Inferior parietal cortex (tissue), 1 donor: ENCODE measurements at regions not wholly inside any gene's neighbourhood (a gene's known extent, or its start where the extent isn't known, plus 50 kb on each side); places are given as distances from the start of the nearest gene placed in this dataset.
"Not testable (repeated sequence)": the region's sequence is repeated elsewhere in the genome, so short reads cannot be mapped to it uniquely, and the experiment has no call there.

Experiments used
- DNase-seq: peaks from one replicate; pipeline ENCODE4 v3.0.0-alpha.2; 2016; ENCODE audit errors: extremely low spot score

DNA sequence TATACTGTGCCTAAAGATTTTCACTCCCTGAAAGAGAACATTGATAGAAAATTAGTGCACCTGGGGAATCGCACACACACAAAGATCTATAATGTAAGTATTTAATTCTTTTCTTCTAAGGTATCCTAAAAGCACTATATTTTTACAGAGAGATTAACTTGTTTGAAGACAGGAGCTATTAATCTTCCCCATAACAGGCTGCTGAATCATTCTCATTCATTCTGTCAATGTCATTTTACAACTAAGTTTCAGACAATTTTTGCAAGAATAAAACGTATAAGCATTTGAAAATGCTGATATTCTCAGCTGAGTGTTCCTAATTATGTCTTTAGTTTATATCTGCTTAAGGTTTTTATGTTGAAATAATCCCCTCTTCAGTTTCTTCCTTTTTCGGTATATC is 776.7 kb downstream of the NXPH1 start:
- DNase-seq: no peak

DNA sequence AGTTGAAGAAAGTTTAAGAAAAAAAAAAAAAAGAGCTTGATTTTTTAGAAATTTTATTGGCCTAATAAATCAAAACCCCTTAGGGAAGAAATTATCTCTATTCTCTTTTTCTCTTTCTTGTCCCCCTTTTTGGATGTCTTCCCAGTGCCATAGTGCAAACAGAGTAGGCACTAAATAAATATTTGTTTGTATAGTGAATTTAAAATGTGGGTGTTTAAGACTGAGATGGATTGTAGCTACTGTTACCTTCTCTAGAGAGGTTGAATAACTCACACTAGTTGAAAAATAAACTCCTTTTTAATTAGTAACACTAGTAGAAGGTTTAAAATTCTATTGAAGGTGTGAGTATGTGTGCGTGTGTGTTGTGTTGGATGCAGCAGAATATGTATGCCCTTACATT is 783.8 kb downstream of the NXPH1 start:
- DNase-seq: no peak

DNA sequence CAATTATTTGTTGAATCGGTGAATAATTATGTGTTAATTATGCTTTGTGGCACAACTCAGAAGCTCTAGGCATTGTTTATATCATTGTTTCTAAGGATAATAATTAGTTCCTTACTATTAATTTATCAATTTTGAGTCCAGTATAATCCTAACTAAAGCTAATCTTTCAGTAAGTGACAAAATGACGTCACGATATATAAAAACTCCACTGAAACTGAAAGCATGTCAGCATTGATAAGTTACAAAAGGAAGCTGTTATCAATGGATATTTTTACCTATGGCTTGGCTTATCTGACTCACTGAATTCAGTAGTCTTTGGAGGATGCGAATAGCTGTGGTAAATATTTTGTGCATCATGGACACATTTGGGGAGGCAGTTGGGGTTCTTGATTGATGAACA is 793.1 kb downstream of the NXPH1 start:
- DNase-seq: no peak

DNA sequence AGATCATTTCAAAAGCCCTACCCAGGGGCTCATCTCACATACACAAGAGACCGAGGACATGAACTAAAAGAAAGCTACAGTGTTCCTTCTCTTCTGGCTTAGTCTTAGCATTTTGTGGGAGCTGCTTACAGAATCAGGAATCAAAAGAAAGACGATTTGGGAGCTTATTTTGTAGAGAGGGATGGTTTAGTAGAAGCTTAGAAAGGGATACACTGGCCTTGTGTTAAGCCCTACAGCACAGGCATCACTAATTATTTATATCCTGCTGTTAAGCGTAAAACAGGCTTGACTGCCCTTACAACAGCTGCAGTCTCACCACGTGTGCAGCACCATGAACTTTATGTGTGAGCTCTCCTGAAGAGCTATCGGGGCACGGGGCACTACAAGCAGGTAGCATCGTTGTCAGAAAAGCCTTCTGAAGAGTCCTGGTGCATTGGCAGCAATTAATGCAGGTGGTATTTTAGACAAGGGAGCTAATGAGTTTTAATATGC is 798.3 kb downstream of the NXPH1 start:
- DNase-seq: peak; percentile 11

DNA sequence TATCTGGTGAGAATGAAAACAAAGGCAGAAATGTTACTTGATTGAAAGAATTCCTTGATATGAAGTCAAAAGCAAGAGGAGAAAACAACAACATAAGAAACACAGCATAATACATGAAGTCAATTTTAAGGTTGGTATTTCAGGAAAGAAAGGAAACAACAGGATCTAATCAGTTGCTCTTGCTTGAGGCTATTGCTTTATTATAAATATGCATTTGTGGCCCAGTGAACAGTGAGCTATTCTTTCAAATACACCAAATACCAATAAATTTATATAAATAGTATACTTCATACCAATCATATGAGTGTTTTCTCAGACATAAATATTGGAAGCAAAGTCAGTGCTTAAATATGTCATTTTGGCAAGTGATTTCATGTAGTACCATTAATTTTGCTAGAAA is 806.6 kb downstream of the NXPH1 start:
- DNase-seq: no peak

DNA sequence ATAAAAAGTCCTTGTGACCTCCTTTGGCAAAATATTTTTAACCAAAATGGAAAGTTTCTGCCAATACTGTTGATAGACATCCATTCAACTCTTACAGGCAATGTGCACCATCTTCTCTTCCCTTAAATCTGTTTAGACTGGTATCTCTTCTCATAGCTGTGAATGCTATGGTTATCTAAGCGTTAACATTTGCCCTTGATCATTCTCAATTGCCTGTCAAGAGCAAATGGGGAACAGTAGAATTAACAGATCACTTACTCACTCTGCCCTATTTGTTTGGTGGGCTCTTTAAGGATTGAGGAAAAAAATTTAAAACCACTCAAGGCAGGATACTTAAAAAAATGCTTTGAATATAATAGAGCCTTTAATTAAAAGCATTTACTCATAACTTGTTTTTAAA is 808.4 kb downstream of the NXPH1 start:
- no peak for DNase-seq

DNA sequence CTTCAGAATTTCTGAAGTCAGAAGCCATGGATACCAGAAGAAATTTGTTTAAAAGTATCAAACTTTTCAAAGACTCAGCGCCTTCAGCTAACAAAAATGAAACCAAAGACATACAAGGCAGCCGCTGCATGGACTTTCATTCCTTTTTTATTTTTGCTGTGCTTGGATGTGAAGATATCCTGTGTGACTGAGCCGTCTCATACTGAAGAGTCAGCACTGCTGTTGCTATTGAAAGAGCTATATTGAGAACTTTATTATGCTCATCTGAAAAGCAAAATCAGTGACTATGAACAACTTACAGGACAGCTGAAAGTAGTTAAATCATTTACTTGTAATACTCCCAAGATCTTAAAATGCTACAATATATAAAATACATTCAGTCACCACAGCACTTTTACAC is 809.2 kb downstream of the NXPH1 start:
- DNase-seq: no peak

DNA sequence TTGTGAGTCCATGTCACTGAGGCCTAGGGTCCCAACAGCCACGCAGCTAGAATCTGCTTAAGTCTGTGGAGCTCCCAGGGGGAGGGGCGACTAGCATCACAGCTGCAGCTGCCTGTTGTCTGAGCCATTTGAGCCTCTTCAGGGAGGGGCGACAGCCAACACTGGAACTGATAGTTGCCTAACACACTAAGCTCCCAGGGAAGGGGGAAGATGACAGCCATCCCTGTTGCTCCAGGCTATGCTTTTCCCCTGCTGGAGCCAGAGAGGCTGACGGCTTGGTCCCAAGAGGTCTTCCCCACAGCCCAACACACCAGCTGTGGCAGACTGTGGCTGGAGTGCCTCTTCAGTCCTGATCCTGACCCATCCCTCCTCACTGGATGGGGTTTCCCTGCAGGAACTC is 817.5 kb downstream of the NXPH1 start:
- no peak for DNase-seq

DNA sequence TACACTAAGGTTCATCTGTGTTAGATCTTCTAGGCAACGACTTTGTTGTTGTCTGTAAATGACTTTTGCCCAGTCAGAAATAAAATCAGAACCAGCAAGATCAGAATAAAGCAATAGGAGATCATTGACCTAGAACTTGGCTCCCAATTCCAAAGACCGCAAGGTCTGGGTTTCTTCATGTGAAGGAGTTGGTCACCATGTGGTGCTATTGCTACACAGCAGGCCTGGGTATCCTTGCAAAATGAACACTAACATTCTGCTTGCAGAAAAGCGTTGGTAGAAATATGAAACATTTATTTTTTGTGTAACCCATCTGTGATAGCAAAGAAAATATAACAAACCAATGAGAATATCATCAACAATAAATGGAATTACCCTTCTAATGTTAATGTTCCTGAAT is 831.0 kb downstream of the NXPH1 start:
- no peak for DNase-seq

DNA sequence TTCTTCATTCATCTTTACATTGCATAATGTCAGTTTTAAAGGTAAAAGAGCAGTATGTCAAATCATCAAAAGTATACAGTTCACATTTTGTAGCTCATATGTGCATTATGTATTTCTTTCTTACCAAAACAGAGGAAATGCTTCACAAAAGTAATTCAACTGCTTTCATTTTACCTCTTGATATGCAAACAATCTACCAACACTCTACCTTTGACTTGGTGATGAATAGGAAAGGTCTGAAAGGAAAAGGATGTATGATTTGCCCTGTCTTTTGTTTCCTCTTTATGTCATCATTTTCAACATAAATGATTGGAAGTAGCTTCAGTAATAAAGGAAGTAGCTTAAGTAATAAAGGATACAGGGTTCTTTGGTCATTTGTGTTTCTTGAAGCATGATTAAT is 846.7 kb downstream of the NXPH1 start:
- DNase-seq: no peak

DNA sequence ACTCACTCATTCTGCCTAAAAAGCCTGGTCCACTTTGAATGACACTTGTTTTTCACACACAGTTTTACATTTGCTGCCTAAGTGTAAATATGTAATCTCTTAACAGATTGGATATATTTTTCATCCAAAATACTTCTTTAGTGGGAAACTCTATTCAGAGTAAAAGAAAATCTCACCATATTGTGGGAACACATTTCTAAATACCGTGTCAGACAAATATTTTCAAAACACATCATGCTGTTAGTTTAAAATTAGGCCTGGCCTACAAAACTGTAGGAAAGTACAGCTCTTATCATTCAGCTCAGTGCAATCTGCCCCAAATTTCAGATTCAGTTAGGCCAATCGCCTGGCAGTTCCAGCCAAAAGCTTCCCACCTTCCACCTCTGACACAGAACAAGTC is 849.8 kb downstream of the NXPH1 start:
- peak; percentile 4 for DNase-seq

DNA sequence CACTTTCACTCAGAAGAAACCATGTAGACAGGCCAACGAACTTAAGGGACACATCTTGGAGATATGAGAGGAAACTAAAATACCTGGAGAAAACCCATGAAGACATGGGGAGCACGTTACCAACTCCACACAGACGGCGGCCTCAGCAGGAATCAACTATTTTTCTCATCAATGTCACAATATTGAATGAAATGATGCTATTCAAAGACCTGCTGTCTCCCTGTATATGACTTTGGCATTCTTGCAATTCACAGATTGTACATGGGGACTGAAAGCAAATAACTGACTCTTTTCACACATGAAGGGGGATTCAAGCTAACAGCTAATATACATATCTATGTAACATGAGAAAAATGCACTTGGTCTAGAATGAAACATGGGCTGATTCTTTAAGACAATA is 869.0 kb downstream of the NXPH1 start:
- DNase-seq: no peak

DNA sequence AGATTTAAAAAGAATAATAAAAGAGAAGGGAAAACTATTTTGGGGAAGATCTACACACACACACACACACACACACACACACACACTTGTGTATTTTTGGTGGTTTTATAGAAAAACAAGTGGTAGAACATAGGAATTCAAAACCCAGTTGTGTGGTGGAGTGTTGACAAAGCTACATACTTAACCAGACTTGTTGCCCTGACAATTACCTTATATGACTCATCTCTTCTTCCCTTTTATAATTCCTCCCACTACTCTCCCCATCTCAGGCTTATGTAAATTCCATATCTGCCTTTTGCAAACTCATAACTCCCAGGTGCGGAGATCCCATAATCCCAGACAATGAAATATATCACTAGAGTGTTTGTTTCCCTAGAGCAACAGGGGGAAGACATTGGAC is 873.7 kb downstream of the NXPH1 start:
- no peak for DNase-seq

DNA sequence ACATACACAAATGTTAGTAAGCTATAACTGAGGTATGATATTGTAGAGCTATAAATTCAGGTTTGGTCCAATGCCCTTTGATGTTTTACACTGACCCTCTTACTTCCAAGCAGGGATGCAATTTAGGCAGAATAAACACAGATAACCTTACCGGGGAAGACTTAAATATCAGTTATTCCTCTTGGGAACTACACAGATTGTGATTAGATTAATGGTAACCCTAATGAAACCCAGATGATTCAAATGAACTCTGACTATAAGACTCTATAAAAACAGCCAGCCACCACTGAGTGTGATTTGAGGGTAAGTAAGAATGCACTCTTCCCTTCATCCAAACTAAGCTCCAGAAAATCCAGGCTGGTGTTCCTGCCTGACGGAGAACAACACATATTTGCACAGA is 891.1 kb downstream of the NXPH1 start:
- no peak for DNase-seq

DNA sequence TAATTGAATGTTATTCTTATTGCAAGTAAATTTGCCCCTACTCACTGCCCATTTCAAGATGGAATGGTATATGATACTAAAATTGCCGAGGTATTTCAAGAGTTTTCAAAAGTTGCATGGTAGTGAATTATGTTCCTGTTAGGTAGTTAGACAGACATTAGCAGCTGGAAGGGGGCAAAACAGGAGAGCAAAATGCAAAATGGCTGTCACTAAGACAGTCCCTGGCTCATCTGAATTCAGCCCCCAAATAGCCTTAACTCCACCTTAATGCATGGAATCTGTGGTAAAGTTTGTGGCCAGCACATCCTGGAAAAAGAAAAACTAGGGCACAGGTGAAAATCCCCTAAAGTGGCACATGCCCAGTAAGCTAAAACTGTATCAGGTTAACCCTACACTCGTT is 894.9 kb downstream of the NXPH1 start:
- no peak for DNase-seq

DNA sequence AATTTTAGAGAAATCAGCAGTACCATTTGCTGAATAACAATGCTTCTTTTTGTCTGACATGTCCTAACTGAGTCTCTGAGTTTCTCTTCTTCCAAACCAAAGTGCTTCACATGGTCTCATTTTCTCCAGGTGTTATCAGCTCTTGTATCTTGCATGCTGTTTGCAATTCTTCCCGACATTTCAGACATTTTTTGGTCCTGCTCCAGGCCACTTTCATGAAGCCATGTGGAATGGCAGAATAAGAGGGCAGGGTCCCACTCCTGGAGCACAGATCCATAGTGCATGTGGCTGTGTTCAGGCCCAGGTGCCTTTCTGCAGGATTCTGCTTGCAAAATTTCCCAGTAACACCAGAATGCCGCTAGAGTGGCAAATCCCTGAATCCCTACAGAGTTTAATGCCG is 916.2 kb downstream of the NXPH1 start:
- no peak for DNase-seq

DNA sequence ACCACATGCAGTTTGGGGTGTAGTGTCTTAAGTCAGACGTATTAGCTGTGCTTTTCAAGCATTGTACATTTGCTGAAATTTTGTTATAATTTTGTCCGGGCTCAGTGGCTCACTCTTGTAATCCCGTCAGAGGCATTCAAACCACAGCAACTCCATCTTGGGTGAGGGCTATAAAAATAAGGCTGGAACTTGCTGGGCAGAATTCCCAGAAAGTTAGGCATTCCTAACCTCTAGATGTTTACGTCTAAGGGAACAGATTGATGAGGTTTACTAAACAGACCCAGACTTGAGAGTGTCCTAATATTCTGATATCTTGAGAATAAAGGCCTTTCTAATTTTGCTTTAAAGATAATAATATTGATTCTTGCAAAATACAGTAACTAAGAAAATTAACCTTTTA is 957.8 kb downstream of the NXPH1 start:
- no peak for DNase-seq

DNA sequence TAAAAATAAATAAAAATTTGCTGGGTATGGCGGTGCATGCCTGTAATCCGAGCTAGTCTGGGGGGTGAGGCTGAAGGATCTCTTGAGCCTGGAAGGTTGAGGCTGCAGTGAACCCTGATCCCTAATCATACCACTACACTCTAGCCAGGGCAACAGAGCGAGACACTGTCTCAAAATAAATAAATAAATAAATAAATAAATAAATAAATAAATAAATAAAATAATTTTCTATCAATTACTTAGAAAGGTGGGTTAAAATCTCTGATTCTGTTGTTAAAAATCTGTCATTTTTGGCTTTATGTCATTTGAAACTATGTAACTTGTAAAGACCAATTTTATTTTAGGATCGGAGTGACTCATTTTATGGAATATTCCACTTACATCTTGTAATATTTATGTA is 958.6 kb downstream of the NXPH1 start:
- no peak for DNase-seq

DNA sequence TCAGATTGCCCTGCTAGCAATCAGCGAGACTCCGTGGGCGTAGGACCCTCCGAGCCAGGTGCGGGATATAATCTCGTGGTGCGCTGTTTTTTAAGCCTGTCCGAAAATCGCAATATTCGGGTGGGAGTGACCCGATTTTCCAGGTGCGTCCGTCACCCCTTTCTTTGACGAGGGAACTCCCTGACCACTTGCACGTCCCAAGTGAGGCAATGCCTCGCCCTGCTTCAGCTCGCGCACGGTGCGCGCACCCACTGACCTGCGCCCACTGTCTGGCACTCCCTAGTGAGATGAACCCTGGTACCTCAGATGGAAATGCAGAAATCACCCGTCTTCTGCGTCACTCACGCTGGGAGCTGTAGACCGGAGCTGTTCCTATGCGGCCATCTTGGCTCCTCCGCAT is 971.0 kb downstream of the NXPH1 start:
- not testable (repeated sequence) for DNase-seq

DNA sequence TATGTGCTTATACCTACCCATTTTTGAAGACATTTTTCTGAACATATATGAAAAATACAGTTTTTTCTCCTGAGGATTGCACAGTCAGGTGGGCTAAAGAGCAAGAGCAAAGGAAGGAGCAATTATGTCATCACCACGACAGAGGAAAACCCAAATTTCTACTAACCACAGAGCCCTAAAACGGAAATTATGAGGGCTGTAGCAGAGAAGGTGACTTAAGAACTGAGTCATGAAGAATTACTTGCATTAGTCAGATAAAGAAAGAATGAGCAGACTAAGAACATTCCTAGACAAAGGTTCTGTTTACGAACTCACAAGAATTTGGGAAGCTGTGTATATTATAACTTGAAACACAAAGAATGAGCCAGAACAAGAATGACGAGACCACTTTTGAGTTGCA is 974.4 kb downstream of the NXPH1 start:
- no peak for DNase-seq

DNA sequence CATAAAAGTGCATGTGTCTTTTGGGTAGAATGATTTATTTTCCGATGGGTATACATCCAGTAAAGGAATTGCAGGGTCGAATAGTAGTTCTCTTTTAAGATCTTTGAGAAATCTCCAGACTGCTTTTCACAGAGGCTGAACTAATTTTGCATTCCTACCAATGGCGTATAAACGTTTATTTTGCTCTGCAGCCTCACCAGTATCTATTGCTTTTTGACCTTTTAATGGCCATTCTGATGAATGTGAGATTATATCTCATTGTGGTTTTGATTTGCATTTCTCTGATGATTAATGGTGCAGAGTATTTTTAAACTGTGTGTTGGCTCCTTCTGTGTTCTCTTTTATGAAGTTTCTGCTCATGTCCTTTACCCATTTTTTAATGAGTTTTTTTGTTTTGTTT is 1020.1 kb downstream of the NXPH1 start:
- no peak for DNase-seq

DNA sequence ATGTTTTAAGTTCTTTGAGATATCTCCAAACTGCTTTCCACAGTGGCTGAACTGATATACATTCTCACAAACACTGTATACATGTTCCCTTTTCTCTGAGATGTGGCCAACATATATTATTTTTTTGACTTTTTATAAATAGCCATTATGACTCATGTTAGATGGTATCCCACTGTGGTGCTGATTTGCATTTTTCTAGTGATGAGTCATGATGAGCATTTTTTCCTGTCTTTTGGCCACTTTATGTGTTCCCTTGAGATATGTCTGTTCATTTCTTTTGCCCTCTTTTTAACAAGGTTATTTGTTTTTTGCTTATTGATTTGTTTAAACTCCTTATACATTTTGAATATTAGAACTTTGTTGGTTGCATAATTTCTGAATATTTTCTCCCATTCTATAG is 1055.1 kb downstream of the NXPH1 start:
- peak; percentile 34 for DNase-seq

DNA sequence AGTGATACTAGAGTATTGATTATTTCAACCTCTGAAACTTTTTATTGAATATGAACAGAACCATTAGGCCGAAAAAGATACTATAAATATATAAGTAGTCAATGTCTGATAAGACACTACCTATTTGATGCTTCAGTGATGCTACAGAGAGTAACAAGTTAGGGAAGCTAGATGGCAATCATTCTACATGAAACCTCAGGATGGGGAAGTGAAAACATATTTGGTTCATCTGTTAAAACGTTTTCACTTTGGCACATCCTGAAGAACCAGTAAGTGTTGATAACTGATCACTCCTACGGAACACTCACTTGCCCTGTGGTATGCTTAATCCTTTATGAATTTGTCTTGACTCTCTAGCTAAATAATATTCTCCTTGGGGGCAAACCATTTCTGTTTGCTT is 1064.9 kb downstream of the NXPH1 start:
- no peak for DNase-seq

DNA sequence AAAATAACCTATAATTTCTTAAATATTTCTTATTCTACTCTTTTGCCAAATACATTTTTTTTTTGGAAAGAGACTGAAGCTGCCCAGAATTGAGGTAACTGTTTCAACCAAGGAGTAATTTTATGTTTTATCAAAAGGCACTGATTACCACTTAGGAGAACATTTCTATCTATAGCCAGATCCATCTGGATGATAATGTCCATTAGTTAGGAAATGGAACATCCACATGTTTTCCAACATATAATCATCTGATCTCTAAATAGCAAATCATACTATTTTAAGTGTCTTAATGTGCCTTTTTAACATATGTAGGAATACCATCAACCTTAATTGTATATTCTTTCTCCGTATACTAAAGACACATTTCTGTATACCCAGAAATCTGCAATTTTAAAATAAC is 1068.9 kb downstream of the NXPH1 start:
- no peak for DNase-seq

DNA sequence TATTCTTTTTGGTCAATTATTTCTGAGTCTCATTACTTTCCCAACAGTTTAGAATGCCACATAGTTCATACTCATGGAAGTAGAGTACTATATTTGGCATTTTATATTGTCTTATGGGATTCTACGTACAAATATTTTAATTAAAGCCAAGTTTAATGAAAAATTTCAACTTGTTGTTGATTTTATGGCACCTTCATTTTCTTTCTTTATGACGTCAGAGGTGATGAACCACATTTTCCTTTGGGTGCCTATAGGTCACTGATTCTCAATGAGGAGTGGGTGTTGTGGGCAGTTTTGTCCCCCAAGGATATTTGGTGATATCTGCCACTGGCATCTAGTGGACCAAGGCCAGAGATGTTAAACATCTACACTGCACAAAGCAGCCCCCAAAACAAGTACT is 1071.3 kb downstream of the NXPH1 start:
- no peak for DNase-seq
